GM19467 (cell line): ENCODE measurements at regions not wholly inside any gene's neighbourhood (a gene's known extent, or its start where the extent isn't known, plus 50 kb on each side); places are given as distances from the start of the nearest gene placed in this dataset.
"Not testable (repeated sequence)": the region's sequence is repeated elsewhere in the genome, so short reads cannot be mapped to it uniquely, and the experiment has no call there.

Experiments used
- ATAC-seq: cut with Tn5 transposase; IDR thresholded peaks from one replicate; pipeline ENCODE4 v1.9.1; 2021; ENCODE audit warnings: mild to moderate bottlenecking, moderate library complexity; ENCODE audit not compliant: unreplicated experiment

GRCh38 chr2:36169843-36170242 lies 185.7 kb upstream of the CRIM1 start:
- ATAC-seq = no peak

GRCh38 chr2:36168115-36168514 lies 187.5 kb upstream of the CRIM1 start:
- no peak for ATAC-seq

GRCh38 chr2:36165132-36165531 lies 190.4 kb upstream of the CRIM1 start:
- ATAC-seq = peak; percentile 60

GRCh38 chr2:36163520-36164254 lies 191.9 kb upstream of the CRIM1 start:
- ATAC-seq = peak; percentile 66

- not testable (repeated sequence) for ATAC-seq
Observed at GRCh38 chr2:36157093-36157492, 198.5 kb upstream of the CRIM1 start.

GRCh38 chr2:36147670-36148390 lies 207.7 kb upstream of the CRIM1 start:
- peak; percentile 93 for ATAC-seq

- no peak for ATAC-seq
Observed at GRCh38 chr2:36146765-36147164, 208.8 kb upstream of the CRIM1 start.

GRCh38 chr2:36140391-36140790 lies 215.2 kb upstream of the CRIM1 start:
- ATAC-seq = no peak

GRCh38 chr2:36137612-36138011 lies 218.0 kb upstream of the CRIM1 start:
- no peak for ATAC-seq

GRCh38 chr2:36134281-36134680 lies 221.3 kb upstream of the CRIM1 start:
- no peak for ATAC-seq

GRCh38 chr2:36128359-36128758 lies 227.2 kb upstream of the CRIM1 start:
- no peak for ATAC-seq

- ATAC-seq = no peak
Observed at GRCh38 chr2:36125702-36126101, 229.9 kb upstream of the CRIM1 start.

GRCh38 chr2:36123995-36124394 lies 231.6 kb upstream of the CRIM1 start:
- no peak for ATAC-seq

- no peak for ATAC-seq
Observed at GRCh38 chr2:36097022-36097421, 258.6 kb upstream of the CRIM1 start.

GRCh38 chr2:36091844-36092741 lies 263.5 kb upstream of the CRIM1 start:
- ATAC-seq = not testable (repeated sequence)

- no peak for ATAC-seq
Observed at GRCh38 chr2:36088716-36089328, 266.8 kb upstream of the CRIM1 start.

- ATAC-seq = no peak
Observed at GRCh38 chr2:36087344-36087743, 268.2 kb upstream of the CRIM1 start.

GRCh38 chr2:36079793-36080192 lies 275.8 kb upstream of the CRIM1 start:
- ATAC-seq = no peak

GRCh38 chr2:36074008-36074407 lies 281.6 kb upstream of the CRIM1 start:
- ATAC-seq = no peak

GRCh38 chr2:36071698-36072097 lies 283.9 kb upstream of the CRIM1 start:
- ATAC-seq = no peak

GRCh38 chr2:36069074-36069473 lies 286.5 kb upstream of the CRIM1 start:
- no peak for ATAC-seq
